ENCODE measurements at regions not wholly inside any gene's neighbourhood (a gene's known extent, or its start where the extent isn't known, plus 50 kb on each side); places are given as distances from the start of the nearest gene placed in this dataset.

DNA sequence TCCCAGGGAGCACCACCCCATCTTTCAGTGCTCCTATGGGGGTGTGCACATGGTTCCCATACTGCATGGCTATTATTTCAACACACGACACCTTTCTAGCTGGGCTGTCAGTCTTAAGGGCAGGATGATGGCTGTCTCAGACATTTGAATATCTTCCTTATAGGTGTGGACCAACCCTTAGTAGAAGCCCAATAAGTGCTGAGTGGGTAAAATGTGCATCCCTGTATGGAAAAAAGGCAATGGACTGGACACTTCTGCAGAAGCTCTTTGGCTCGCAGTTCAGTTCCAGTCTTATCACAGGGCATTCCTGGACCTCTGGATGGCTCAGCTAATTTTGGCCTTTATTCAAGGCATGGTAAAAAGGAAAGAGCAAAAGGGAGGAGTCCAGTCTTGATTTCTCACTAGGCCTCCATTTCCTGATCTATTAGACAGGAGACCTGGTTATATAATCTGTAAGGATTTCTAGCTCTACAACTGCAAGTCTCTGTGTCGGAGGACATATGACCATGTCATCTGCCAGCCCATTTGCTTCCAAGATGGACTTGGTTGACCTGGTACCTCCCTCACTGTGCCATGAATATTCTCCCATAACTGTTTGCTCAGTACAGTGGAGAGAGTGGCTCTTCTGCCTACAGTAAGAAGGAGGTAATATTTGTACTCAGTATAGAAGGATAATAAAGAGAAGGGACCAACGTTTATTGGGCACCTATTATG lies 53.8 kb upstream of the RASGRP1 start:
- Histone ChIP-seq H3K4me1 (no peaks in the 10 kb centered on the region), H3K4me2 (no peak overlapping the region), H3K9me3 (no peaks in the 10 kb centered on the region), H3K4me3 (no peak overlapping the region), H3K27ac (no peak overlapping the region)
- CTCF ChIA-PET = interaction anchor here (0.8 kb wide), 1 partner anchor 179 kb away, joined by 3 read pairs; no protein-coding TSS in a partner anchor
- TF ChIP-seq, protein P1, sequence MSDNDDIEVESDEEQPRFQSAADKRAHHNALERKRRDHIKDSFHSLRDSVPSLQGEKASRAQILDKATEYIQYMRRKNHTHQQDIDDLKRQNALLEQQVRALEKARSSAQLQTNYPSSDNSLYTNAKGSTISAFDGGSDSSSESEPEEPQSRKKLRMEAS (IDR thresholded peaks at IDR 0.05) = no peak
- TF ChIP-seq MAFK (IDR thresholded peaks at IDR 0.05; ENCODE audit: partially characterized antibody) (peak; percentile 65), ZNF302 (CRISPR knock-in tag; IDR thresholded peaks at IDR 0.05) (no peak), FOSB (CRISPR knock-in tag; IDR thresholded peaks at IDR 0.05) (no peak), EP300 (IDR thresholded peaks at IDR 0.05) (no peak), GATA3 (IDR thresholded peaks at IDR 0.05; ENCODE audit: borderline replicate concordance) (no peak)
- 64% methylated on average over 4 of the region's 4 CpGs for WGBS (ENCODE audit: missing lambda C conversion rate)
- ATAC-seq = no peak
- POLR2A ChIA-PET = no interaction called here
- no peak for FAIRE-seq
- DNase-seq (ENCODE audit: low read depth in 1 of 2, low spot score in 1 of 2) = no peak

DNA sequence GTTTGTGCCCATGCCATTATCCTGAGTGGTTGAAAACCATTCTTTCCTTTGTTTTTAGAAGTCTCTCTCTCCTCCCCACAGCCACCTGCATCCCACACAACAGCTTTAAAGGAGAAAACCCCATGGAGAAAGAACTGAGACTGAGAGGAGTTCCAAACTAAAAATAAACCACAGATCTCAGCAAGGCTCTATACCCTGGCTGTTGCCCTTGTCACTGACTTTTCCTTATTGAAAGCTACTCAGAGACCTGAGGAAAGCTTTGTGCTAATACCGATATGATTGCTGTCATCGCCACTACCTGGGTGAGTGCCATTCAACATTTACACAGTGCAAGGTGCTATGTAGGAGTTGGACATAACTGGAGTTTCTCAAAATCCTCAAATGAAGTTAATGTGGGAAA lies 55.5 kb upstream of the RASGRP1 start:
- Histone ChIP-seq H3K4me3 (no peak overlapping the region), H3K4me1 (no peaks in the 10 kb centered on the region), H3K9me3 (no peaks in the 10 kb centered on the region), H3K4me2 (no peak overlapping the region), H3K27ac (no peak overlapping the region)
- ATAC-seq (no peak), FAIRE-seq (no peak), DNase-seq (ENCODE audit: low read depth in 1 of 2, low spot score in 1 of 2) (no peak)
- 76% methylated on average over 2 of the region's 2 CpGs for WGBS (ENCODE audit: missing lambda C conversion rate)
- TF ChIP-seq TP53 (CRISPR knock-in tag; IDR thresholded peaks at IDR 0.05) = no peak
- TF ChIP-seq SMC3 (IDR thresholded peaks at IDR 0.05) = no peak
- no peak for TF ChIP-seq MYC (IDR thresholded peaks at IDR 0.05; ENCODE audit: borderline replicate concordance, low read length)
- no peak for TF ChIP-seq HDAC2 (IDR thresholded peaks at IDR 0.05)
- no peak for TF ChIP-seq ZFP36 (IDR thresholded peaks at IDR 0.05; ENCODE audit: borderline replicate concordance, partially characterized antibody)
- no peak for TF ChIP-seq RARB (CRISPR knock-in tag; IDR thresholded peaks at IDR 0.05)
- no peak for TF ChIP-seq CBX2 (IDR thresholded peaks at IDR 0.05; ENCODE audit: borderline replicate concordance, low read depth)
- TF ChIP-seq POLR2AphosphoS2 (conservative IDR thresholded peaks at IDR 0.05; ENCODE audit: low read length) = no peak
- CTCF ChIA-PET = no interaction called here
- POLR2A ChIA-PET = no interaction called here

DNA sequence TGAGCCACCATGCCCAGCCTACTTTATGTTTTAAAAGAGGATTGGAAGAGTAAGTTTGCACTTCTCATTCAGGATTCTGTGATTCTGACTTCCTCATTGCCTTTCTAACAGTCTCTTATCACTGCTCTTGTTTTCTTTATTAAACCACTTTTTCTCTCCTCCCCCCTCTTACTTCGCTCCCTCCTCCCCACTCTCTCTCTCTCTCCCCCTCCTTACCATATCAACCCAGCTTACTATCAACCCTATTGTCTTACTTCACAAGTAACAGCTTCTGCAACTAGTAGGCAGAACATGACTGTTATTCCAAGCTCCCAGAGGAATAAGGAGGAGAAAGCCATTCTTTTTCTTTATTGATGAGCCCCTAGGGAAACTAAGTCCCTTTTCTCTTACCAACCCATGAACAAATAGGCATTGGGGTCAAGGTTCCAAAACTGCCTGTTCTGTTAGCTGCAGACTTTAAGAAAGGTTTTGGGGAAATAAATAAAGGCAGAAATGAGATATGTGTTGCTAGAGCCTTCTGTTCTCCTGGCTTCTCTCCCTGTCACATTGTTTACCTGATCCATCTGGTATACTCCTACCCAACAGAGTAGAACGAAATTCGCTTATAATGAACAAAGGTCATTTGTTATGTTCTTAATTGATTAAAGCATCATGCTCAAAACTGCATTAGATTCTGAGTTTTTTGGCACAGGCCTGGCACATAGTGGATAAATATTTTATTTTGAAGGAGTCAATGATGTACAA lies 56.4 kb upstream of the RASGRP1 start:
- WGBS (ENCODE audit: missing lambda C conversion rate) = 18% methylated on average over 3 of the region's 3 CpGs
- no peaks in the 10 kb centered on the region for H3K9me3 ChIP-seq
- H3K27ac ChIP-seq = no peak overlapping the region
- H3K4me1 ChIP-seq = no peaks in the 10 kb centered on the region
- ChIA-PET POLR2A (no interaction called here), CTCF (no interaction called here)
- DNase-seq (ENCODE audit: low read depth in 1 of 2, low spot score in 1 of 2) = no peak
- no peak for ATAC-seq
- no peak for FAIRE-seq
- no peak overlapping the region for H3K4me3 ChIP-seq
- no peak overlapping the region for H3K4me2 ChIP-seq
- TF ChIP-seq HEYL (CRISPR knock-in tag; IDR thresholded peaks at IDR 0.05) (no peak), NR3C1 (IDR thresholded peaks at IDR 0.05) (no peak), PHF8 (IDR thresholded peaks at IDR 0.05; ENCODE audit: borderline replicate concordance, low read depth) (no peak), CBX2 (IDR thresholded peaks at IDR 0.05; ENCODE audit: borderline replicate concordance, low read depth) (no peak), MYC (IDR thresholded peaks at IDR 0.05; ENCODE audit: borderline replicate concordance, low read length) (no peak), EHF (CRISPR knock-in tag; IDR thresholded peaks at IDR 0.05) (no peak), SREBF2 (IDR thresholded peaks at IDR 0.05) (no peak), KDM5A (IDR thresholded peaks at IDR 0.05) (no peak), JUNB (IDR thresholded peaks at IDR 0.05) (no peak), SMC3 (IDR thresholded peaks at IDR 0.05) (no peak), ZSCAN20 (CRISPR knock-in tag; IDR thresholded peaks at IDR 0.05) (no peak), EHMT2 (IDR thresholded peaks at IDR 0.05; ENCODE audit: low read depth) (no peak), NPAS2 (CRISPR knock-in tag; IDR thresholded peaks at IDR 0.05; ENCODE audit: borderline replicate concordance) (no peak), HOXB13 (CRISPR knock-in tag; IDR thresholded peaks at IDR 0.05; ENCODE audit: low read depth) (no peak), GATA3 (IDR thresholded peaks at IDR 0.05; ENCODE audit: borderline replicate concordance) (no peak), ESRRA (IDR thresholded peaks at IDR 0.05; ENCODE audit: borderline replicate concordance, low read length) (no peak)
- TF ChIP-seq, protein P2, sequence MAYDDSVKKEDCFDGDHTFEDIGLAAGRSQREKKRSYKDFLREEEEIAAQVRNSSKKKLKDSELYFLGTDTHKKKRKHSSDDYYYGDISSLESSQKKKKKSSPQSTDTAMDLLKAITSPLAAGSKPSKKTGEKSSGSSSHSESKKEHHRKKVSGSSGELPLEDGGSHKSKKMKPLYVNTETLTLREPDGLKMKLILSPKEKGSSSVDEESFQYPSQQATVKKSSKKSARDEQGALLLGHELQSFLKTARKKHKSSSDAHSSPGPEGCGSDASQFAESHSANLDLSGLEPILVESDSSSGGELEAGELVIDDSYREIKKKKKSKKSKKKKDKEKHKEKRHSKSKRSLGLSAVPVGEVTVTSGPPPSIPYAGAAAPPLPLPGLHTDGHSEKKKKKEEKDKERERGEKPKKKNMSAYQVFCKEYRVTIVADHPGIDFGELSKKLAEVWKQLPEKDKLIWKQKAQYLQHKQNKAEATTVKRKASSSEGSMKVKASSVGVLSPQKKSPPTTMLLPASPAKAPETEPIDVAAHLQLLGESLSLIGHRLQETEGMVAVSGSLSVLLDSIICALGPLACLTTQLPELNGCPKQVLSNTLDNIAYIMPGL (CRISPR knock-in tag; IDR thresholded peaks at IDR 0.05; ENCODE audit: borderline replicate concordance) = no peak
- TF ChIP-seq, protein P3, sequence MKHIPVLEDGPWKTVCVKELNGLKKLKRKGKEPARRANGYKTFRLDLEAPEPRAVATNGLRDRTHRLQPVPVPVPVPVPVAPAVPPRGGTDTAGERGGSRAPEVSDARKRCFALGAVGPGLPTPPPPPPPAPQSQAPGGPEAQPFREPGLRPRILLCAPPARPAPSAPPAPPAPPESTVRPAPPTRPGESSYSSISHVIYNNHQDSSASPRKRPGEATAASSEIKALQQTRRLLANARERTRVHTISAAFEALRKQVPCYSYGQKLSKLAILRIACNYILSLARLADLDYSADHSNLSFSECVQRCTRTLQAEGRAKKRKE (CRISPR knock-in tag; IDR thresholded peaks at IDR 0.05; ENCODE audit: low read depth) = no peak

All from A549 (cell line).